CD14-positive monocyte (primary cell): ENCODE measurements at regions not wholly inside any gene's neighbourhood (a gene's known extent, or its start where the extent isn't known, plus 50 kb on each side); places are given as distances from the start of the nearest gene placed in this dataset.
A peak's percentile ranks its signal among the peaks of the same experiment; 100 is the strongest.

Experiments
- DNase-seq, 3 donors: peaks; one replicate each; pipeline ENCODE4 v3.0.0-alpha.2; 2011 to 2022
- H2AFZ ChIP-seq: 2 replicates; pipeline ENCODE4 v1.6.0; 2012; ENCODE audit warnings: mild to moderate bottlenecking, low read depth, low read length, inconsistent platforms; ENCODE audit not compliant: insufficient read depth, poor library complexity, severe bottlenecking
- H3K27ac ChIP-seq, 2 donors: 1 replicate in 1 of 2; 2 replicates in 1 of 2; pipeline ENCODE4 v1.5.1; 2012 to 2013; ENCODE audit warnings: low read length in 2 of 2, control low read depth in 1 of 2, inconsistent platforms in 1 of 2, low read depth in 1 of 2, mild to moderate bottlenecking in 1 of 2
- H3K27me3 ChIP-seq, 2 donors: one replicate each; pipeline versions ENCODE4 v1.6.0 to v1.6.1; 2011 to 2013; ENCODE audit warnings: low read length in 2 of 2; ENCODE audit not compliant: control insufficient read depth in 2 of 2, insufficient read depth in 2 of 2
- H3K36me3 ChIP-seq, 2 donors: replicated peaks in 1 of 2; 1 replicate in 1 of 2; 2 replicates in 1 of 2; pipeline versions ENCODE4 v1.5.1 to v1.6.1; 2012 to 2013; ENCODE audit warnings: low read length in 2 of 2, control low read depth in 1 of 2, inconsistent platforms in 1 of 2, mild to moderate bottlenecking in 1 of 2; ENCODE audit not compliant: insufficient read depth in 2 of 2, control insufficient read depth in 1 of 2
- H3K4me1 ChIP-seq, 2 donors: 1 replicate in 1 of 2; 2 replicates in 1 of 2; pipeline versions ENCODE4 v1.5.1 to v1.6.1; 2012 to 2013; ENCODE audit warnings: low read length in 2 of 2, control low read depth in 1 of 2, inconsistent platforms in 1 of 2, mild to moderate bottlenecking in 1 of 2, moderate library complexity in 1 of 2; ENCODE audit not compliant: insufficient read depth in 2 of 2, control insufficient read depth in 1 of 2
- H3K4me2 ChIP-seq: replicated peaks from 2 replicates; pipeline ENCODE3; 2012; ENCODE audit warnings: low read length, moderate library complexity, mild to moderate bottlenecking; ENCODE audit not compliant: poor library complexity, severe bottlenecking; ENCODE audit errors: extremely low read depth
- H3K4me3 ChIP-seq, 3 experiments: fragments of 200-600 bp in 1 of 3; sonication (generic) in 1 of 3; replicated peaks in 1 of 3; 1 replicate in 2 of 3; 2 replicates in 1 of 3; pipeline ENCODE4 v1.5.1; 2011 to 2013; ENCODE audit warnings: low read length in 3 of 3, mild to moderate bottlenecking in 3 of 3, control low read depth in 2 of 3, low read depth in 2 of 3, inconsistent platforms in 1 of 3, moderate library complexity in 1 of 3
- H3K79me2 ChIP-seq: 2 replicates; pipeline ENCODE4 v1.6.0; 2012; ENCODE audit warnings: mild to moderate bottlenecking, control low read depth, inconsistent platforms, low read length, moderate library complexity; ENCODE audit not compliant: insufficient read depth
- H3K9ac ChIP-seq: 2 replicates; pipeline ENCODE4 v1.6.0; 2017; ENCODE audit warnings: low read length, mild to moderate bottlenecking; ENCODE audit not compliant: insufficient read depth, poor library complexity, severe bottlenecking
- H3K9me3 ChIP-seq, 2 donors: replicated peaks in 1 of 2; 1 replicate in 1 of 2; 2 replicates in 1 of 2; pipeline versions ENCODE4 v1.5.1 to v1.6.1; 2012 to 2013; ENCODE audit warnings: low read length in 2 of 2, control low read depth in 1 of 2; ENCODE audit not compliant: control insufficient read depth in 1 of 2, insufficient read depth in 1 of 2
- H4K20me1 ChIP-seq: 2 replicates; pipeline ENCODE4 v1.6.0; 2012; ENCODE audit warnings: mild to moderate bottlenecking, low read length, control low read depth, moderate library complexity; ENCODE audit not compliant: insufficient read depth
- H3K27ac Mint-ChIP-seq, 7 donors: one replicate each; pipeline ENCODE4 v1.8.0; 2020; ENCODE audit warnings: mild to moderate bottlenecking in 7 of 7, mixed read lengths in 7 of 7, moderate library complexity in 6 of 7, inconsistent platforms in 2 of 7
- H3K27me3 Mint-ChIP-seq, 3 donors: one replicate each; pipeline ENCODE4 v1.8.0; 2021 to 2022; ENCODE audit warnings: low read depth in 3 of 3, mild to moderate bottlenecking in 3 of 3, mixed read lengths in 3 of 3, moderate library complexity in 3 of 3, inconsistent platforms in 1 of 3
- H3K36me3 Mint-ChIP-seq, 2 donors: one replicate each; pipeline ENCODE4 v1.8.0; 2020; ENCODE audit warnings: mixed read lengths in 2 of 2, inconsistent platforms in 1 of 2, mild to moderate bottlenecking in 1 of 2
- H3K4me1 Mint-ChIP-seq: one replicate; pipeline ENCODE4 v1.8.0; 2020; ENCODE audit warnings: mild to moderate bottlenecking, mixed read lengths
- H3K4me3 Mint-ChIP-seq, 2 donors: one replicate each; pipeline ENCODE4 v1.8.0; 2020; ENCODE audit warnings: mild to moderate bottlenecking in 2 of 2, mixed read lengths in 2 of 2, moderate library complexity in 1 of 2
- H3K9me3 Mint-ChIP-seq, 7 donors: one replicate each; pipeline ENCODE4 v1.8.0; 2020 to 2022; ENCODE audit warnings: mixed read lengths in 7 of 7, mild to moderate bottlenecking in 6 of 7, moderate library complexity in 6 of 7, inconsistent platforms in 2 of 7
- WGBS: methylation state at CpG from one replicate; pipeline ENCODE4 v1.1.5; 2013; ENCODE audit warnings: missing lambda C conversion rate; ENCODE audit not compliant: insufficient coverage; 5-methylcytosine and 5-hydroxymethylcytosine counted together
- intact Hi-C, 2 donors: fragments of 100-400 bp; cut with micrococcal nuclease; formaldehyde crosslinking; loops; one replicate each; pipeline versions ENCODE4 v1.15.0 to v1.15.1; 2023
- TF ChIP-seq, protein P1 (sequence below): fragments of 200-600 bp; IDR thresholded peaks from one replicate; pipeline ENCODE4 v1.8.0; 2022; ENCODE audit warnings: antibody characterized with exemption, mild to moderate bottlenecking

DNA sequence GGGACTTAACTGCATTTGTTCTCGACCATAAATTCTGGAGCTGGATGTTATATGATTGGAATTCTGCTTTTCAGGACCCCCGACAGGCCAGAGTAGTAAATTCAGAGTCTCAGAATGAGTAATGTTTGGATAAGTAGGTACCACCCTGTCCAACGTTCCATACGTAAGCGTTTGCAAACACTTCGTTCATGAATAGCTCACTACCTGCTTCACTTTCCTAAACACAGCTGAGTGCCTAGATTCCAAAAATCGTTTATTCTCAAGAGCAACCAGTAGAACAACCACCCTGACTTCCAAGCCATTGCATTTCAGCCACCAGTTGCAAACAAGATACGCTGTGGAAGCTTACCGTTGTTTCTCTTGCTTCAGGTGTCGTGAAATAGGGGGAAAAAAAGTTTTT, 101.3 kb upstream of the DMRT1 start:
- no peak for DNase-seq
- Histone ChIP-seq H2AFZ (no peak overlapping the region), H3K36me3 (peaks cover 5 to 30% of the 10 kb centered on the region in 2 donors), H3K4me3 (no peak overlapping the region), H3K27me3 (no peaks in the 10 kb centered on the region), H3K9me3 (no peaks in the 10 kb centered on the region), H4K20me1 (no peaks in the 10 kb centered on the region), H3K9ac (no peak overlapping the region), H3K79me2 (no peaks in the 10 kb centered on the region), H3K4me1 (no peaks in the 10 kb centered on the region), H3K4me2 (no peak overlapping the region), H3K27ac (no peak overlapping the region)
- intact Hi-C loops: no loop called here
- 92% methylated on average over 3 of the region's 10 CpGs for WGBS
- no peak overlapping the region for H3K4me3 Mint-ChIP-seq
- TF ChIP-seq, protein P1, sequence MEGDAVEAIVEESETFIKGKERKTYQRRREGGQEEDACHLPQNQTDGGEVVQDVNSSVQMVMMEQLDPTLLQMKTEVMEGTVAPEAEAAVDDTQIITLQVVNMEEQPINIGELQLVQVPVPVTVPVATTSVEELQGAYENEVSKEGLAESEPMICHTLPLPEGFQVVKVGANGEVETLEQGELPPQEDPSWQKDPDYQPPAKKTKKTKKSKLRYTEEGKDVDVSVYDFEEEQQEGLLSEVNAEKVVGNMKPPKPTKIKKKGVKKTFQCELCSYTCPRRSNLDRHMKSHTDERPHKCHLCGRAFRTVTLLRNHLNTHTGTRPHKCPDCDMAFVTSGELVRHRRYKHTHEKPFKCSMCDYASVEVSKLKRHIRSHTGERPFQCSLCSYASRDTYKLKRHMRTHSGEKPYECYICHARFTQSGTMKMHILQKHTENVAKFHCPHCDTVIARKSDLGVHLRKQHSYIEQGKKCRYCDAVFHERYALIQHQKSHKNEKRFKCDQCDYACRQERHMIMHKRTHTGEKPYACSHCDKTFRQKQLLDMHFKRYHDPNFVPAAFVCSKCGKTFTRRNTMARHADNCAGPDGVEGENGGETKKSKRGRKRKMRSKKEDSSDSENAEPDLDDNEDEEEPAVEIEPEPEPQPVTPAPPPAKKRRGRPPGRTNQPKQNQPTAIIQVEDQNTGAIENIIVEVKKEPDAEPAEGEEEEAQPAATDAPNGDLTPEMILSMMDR: no peak
- no peak overlapping the region for H3K27ac Mint-ChIP-seq
- no peaks in the 10 kb centered on the region for H3K9me3 Mint-ChIP-seq
- H3K36me3 Mint-ChIP-seq: no peaks in the 10 kb centered on the region
- H3K4me1 Mint-ChIP-seq: no peaks in the 10 kb centered on the region
- peaks cover 0 to 3% (median 3%) of the 10 kb centered on the region in 3 donors for H3K27me3 Mint-ChIP-seq

DNA sequence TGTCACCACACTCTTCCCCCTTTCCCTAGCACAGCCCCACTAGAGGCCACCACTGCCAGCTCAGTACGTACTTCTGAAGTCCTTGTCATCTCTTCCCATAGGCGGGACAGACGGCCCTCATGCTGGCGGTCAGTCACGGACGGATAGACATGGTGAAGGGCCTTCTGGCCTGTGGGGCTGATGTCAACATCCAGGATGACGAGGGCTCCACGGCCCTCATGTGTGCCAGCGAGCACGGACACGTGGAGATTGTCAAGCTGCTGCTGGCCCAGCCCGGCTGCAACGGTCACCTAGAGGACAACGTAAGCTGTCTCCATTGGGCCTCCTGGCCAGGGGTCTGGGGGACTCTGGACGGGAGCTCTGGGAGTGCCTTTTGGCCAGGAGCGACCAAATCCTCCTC, 99.4 kb upstream of the DMRT1 start:
- TF ChIP-seq, protein P1: no peak
- H3K36me3 ChIP-seq: peaks cover 5 to 25% of the 10 kb centered on the region in 2 donors
- Mint-ChIP-seq H3K9me3 (no peaks in the 10 kb centered on the region), H3K27me3 (peaks cover 0 to 3% (median 3%) of the 10 kb centered on the region in 3 donors), H3K36me3 (no peaks in the 10 kb centered on the region), H3K4me1 (peaks cover 5% of the 10 kb centered on the region), H3K27ac (peak overlapping the region in 2 of 7 donors; percentile 5 to 25), H3K4me3 (no peak overlapping the region)
- H3K27ac ChIP-seq: no peak overlapping the region
- H4K20me1 ChIP-seq: no peaks in the 10 kb centered on the region
- WGBS: 96% methylated on average over 16 of the region's 16 CpGs
- no peaks in the 10 kb centered on the region for H3K4me1 ChIP-seq
- intact Hi-C loops: no loop called here
- H3K9ac ChIP-seq: no peak overlapping the region
- H3K4me2 ChIP-seq: no peak overlapping the region
- no peaks in the 10 kb centered on the region for H3K79me2 ChIP-seq
- no peaks in the 10 kb centered on the region for H3K27me3 ChIP-seq
- H3K9me3 ChIP-seq: no peaks in the 10 kb centered on the region
- H2AFZ ChIP-seq: no peak overlapping the region
- no peak for DNase-seq
- H3K4me3 ChIP-seq: no peak overlapping the region
